Psoas muscle (tissue), 7 donors: ENCODE measurements at regions not wholly inside any gene's neighbourhood (a gene's known extent, or its start where the extent isn't known, plus 50 kb on each side); places are given as distances from the start of the nearest gene placed in this dataset.

Experiments used
- ATAC-seq, 4 donors: fragments of 200-7000 bp; cut with Tn5 transposase; one replicate each; pipeline ENCODE4 v1.9.1; 2020; ENCODE audit warnings: moderate library complexity in 3 of 4, mild to moderate bottlenecking in 2 of 4
- DNase-seq, 2 donors: peaks; one replicate each; pipeline ENCODE4 v3.0.0-alpha.2; 2020
- H3K27ac ChIP-seq: fragments of 200-600 bp; one replicate; pipeline ENCODE4 v1.8.0; 2022
- H3K27me3 ChIP-seq, 3 donors: fragments of 200-600 bp in 1 of 3; one replicate each; pipeline versions ENCODE4 v1.6.1 to v1.8.0; 2013 to 2022; ENCODE audit warnings: low read length in 2 of 3, mild to moderate bottlenecking in 2 of 3, moderate library complexity in 1 of 3; ENCODE audit not compliant: insufficient read depth in 3 of 3
- H3K36me3 ChIP-seq, 2 donors: fragments of 200-600 bp in 1 of 2; one replicate each; pipeline versions ENCODE4 v1.6.1 to v1.8.0; 2013 to 2022; ENCODE audit warnings: low read depth in 1 of 2, mild to moderate bottlenecking in 1 of 2, moderate library complexity in 1 of 2; ENCODE audit not compliant: insufficient read depth in 1 of 2
- H3K4me1 ChIP-seq: fragments of 200-600 bp; one replicate; pipeline ENCODE4 v1.8.0; 2022
- H3K4me3 ChIP-seq: fragments of 200-600 bp; one replicate; pipeline ENCODE4 v1.8.0; 2022; ENCODE audit warnings: mild to moderate bottlenecking
- H3K9me3 ChIP-seq: fragments of 200-600 bp; one replicate; pipeline ENCODE4 v1.8.0; 2022
- CTCF ChIP-seq: fragments of 200-600 bp; IDR thresholded peaks from one replicate; pipeline ENCODE4 v1.8.0; 2022; ENCODE audit warnings: antibody characterized with exemption
- WGBS, 3 donors: extraction: QIAGEN DNeasy Blood & Tissue Kit; methylation state at CpG; one replicate each; pipeline versions ENCODE4 v1.1.6 to v1.1.7; 2013; 5-methylcytosine and 5-hydroxymethylcytosine counted together
- intact Hi-C, 2 donors: fragments of 100-400 bp; cut with DNase I; formaldehyde crosslinking; loops; one replicate each; pipeline versions ENCODE4 v1.11.0 to v1.14.2; 2022
- donor health status: healthy with polysubstance abuse.
- donor health status: DM: no; HTN: no; CAD: no; lungs with moderate emphysema.
- donor health status: Bipolar disorder and iron deficiency.
- donor health status: healthy.
- donor health status: DM: yes; HTN: yes; CAD: no.
- donor health status: DM: no; HTN: no; CAD: no.
- donor health status: DM: yes; HTN: yes; CAD: no.

GRCh38 chr12:125512541-125513298, 447.5 kb downstream of the AACS start:
- ATAC-seq (no peak), DNase-seq (no peak)
- Histone ChIP-seq H3K27me3 (no peaks in the 10 kb centered on the region), H3K4me3 (no peak overlapping the region), H3K9me3 (no peaks in the 10 kb centered on the region), H3K27ac (no peak overlapping the region), H3K36me3 (no peaks in the 10 kb centered on the region), H3K4me1 (no peaks in the 10 kb centered on the region)
- intact Hi-C loops: no loop called here
- 65 to 67% (median 65%) methylated on average over 10 to 12 of the region's 12 CpGs for WGBS, 3 donors
- TF ChIP-seq CTCF: no peak

- TF ChIP-seq CTCF: no peak
- Histone ChIP-seq H3K4me1 (no peaks in the 10 kb centered on the region), H3K36me3 (no peaks in the 10 kb centered on the region), H3K27ac (no peak overlapping the region), H3K9me3 (no peaks in the 10 kb centered on the region), H3K27me3 (no peaks in the 10 kb centered on the region), H3K4me3 (no peak overlapping the region)
- ATAC-seq: no peak
- DNase-seq: no peak
- 88 to 94% (median 88%) methylated on average over 8 of the region's 8 CpGs for WGBS, 3 donors
- intact Hi-C loops: no loop called here
Observed at GRCh38 chr12:125515887-125516286, 450.7 kb downstream of the AACS start.

GRCh38 chr12:125518074-125518473, 452.8 kb downstream of the AACS start:
- H3K27me3 ChIP-seq: no peaks in the 10 kb centered on the region
- H3K36me3 ChIP-seq: no peaks in the 10 kb centered on the region
- ATAC-seq (no peak), DNase-seq (no peak)
- H3K4me3 ChIP-seq: no peak overlapping the region
- WGBS, 3 donors: 2 to 11% (median 5%) methylated on average over 2 of the region's 2 CpGs
- no peak overlapping the region for H3K27ac ChIP-seq
- intact Hi-C loops: no loop called here
- H3K4me1 ChIP-seq: no peaks in the 10 kb centered on the region
- TF ChIP-seq CTCF: no peak
- H3K9me3 ChIP-seq: no peaks in the 10 kb centered on the region

- TF ChIP-seq CTCF: no peak
- no peak for ATAC-seq
- Histone ChIP-seq H3K9me3 (no peaks in the 10 kb centered on the region), H3K4me3 (no peak overlapping the region), H3K27ac (no peak overlapping the region), H3K36me3 (no peaks in the 10 kb centered on the region), H3K4me1 (no peaks in the 10 kb centered on the region), H3K27me3 (no peaks in the 10 kb centered on the region)
- WGBS, 3 donors: 73 to 81% (median 74%) methylated on average over 15 of the region's 15 CpGs
- intact Hi-C loops: no loop called here
- DNase-seq: no peak
Observed at GRCh38 chr12:125519026-125519651, 453.9 kb downstream of the AACS start.
